Heart left ventricle (tissue), 16 donors: ENCODE measurements at regions not wholly inside any gene's neighbourhood (a gene's known extent, or its start where the extent isn't known, plus 50 kb on each side); places are given as distances from the start of the nearest gene placed in this dataset.

Experiments used
- ATAC-seq, 4 donors: fragments of 200-7000 bp; cut with Tn5 transposase; one replicate each; pipeline ENCODE4 v1.9.1; 2020 to 2022; ENCODE audit warnings: moderate library complexity in 4 of 4, mild to moderate bottlenecking in 3 of 4, moderate number of reproducible peaks in 1 of 4
- DNase-seq, 5 donors: peaks; one replicate each; pipeline ENCODE4 v3.0.0-alpha.2; 2020
- H3K27ac ChIP-seq, 12 donors: fragments of 200-600 bp; sonication (generic) in 4 of 12; one replicate each; pipeline versions ENCODE4 v1.5.0 to v1.8.0; 2016 to 2022; ENCODE audit warnings: mild to moderate bottlenecking in 2 of 12
- H3K27me3 ChIP-seq, 9 donors: fragments of 200-600 bp; sonication (generic) in 2 of 9; one replicate each; pipeline versions ENCODE4 v1.5.1 to v1.8.0; 2016 to 2022; ENCODE audit warnings: mild to moderate bottlenecking in 3 of 9
- H3K36me3 ChIP-seq, 9 donors: fragments of 200-600 bp; sonication (generic) in 2 of 9; one replicate each; pipeline versions ENCODE4 v1.5.0 to v1.8.0; 2018 to 2022; ENCODE audit warnings: mild to moderate bottlenecking in 2 of 9
- H3K4me1 ChIP-seq, 12 donors: fragments of 200-600 bp; sonication (generic) in 4 of 12; one replicate each; pipeline versions ENCODE4 v1.5.0 to v1.8.0; 2016 to 2022; ENCODE audit warnings: mild to moderate bottlenecking in 3 of 12
- H3K4me3 ChIP-seq, 12 donors: fragments of 200-600 bp; sonication (generic) in 4 of 12; one replicate each; pipeline versions ENCODE4 v1.5.0 to v1.8.0; 2017 to 2022; ENCODE audit warnings: mild to moderate bottlenecking in 9 of 12, moderate library complexity in 4 of 12
- H3K9me3 ChIP-seq, 12 donors: fragments of 200-600 bp; sonication (generic) in 4 of 12; one replicate each; pipeline versions ENCODE4 v1.5.0 to v1.8.0; 2016 to 2022; ENCODE audit warnings: mild to moderate bottlenecking in 1 of 12
- POLR2A ChIP-seq, 2 donors: fragments of 450-650 bp; IDR thresholded peaks; one replicate each; pipeline ENCODE4 v1.6.1; 2017; ENCODE audit warnings: antibody characterized with exemption in 2 of 2, mild to moderate bottlenecking in 2 of 2, moderate library complexity in 2 of 2
- WGBS, 4 donors: extraction: QIAGEN DNeasy Blood & Tissue Kit in 2 of 4; methylation state at CpG; one replicate each; pipeline versions ENCODE4 v1.1.5 to v1.1.7; 2013 to 2018; 5-methylcytosine and 5-hydroxymethylcytosine counted together
- intact Hi-C, 10 donors: fragments of 100-400 bp; cut with DNase I; formaldehyde crosslinking; loops; one replicate each; pipeline versions ENCODE4 v1.11.1 to v1.14.2; 2022
- TF ChIP-seq, protein P1 (sequence below), 12 donors: fragments of 200-600 bp; sonication (generic) in 4 of 12; IDR thresholded peaks; one replicate each; pipeline versions ENCODE4 v1.5.0 to v1.8.0; 2018 to 2022; ENCODE audit warnings: antibody characterized with exemption in 12 of 12, mild to moderate bottlenecking in 5 of 12
- donor health status: ischemic (EF 13 %, LVEDD 7.1; RV severe dilation, severe dysfunction).
- donor health status: healthy with polysubstance abuse.
- donor health status: DM: no; HTN: yes; CAD: no.
- donor health status: DM: no; HTN: no; CAD: no.
- donor health status: ischemic (EF 25% LVEDD 6.9; RV normal size, moderate dysfunction).
- donor health status: ischemic (EF 25% LVEDD 5.7; RV mildly dilated, moderate dysfunction).
- donor health status: healthy.
- donor health status: DM: yes; HTN: yes; CAD: no.
- donor health status: ischemic (EF 35%, LVEDD 5.7; RV mildly dilated, moderate dysfunction).
- donor health status: nonischemic (EF 11% LVEDD 7.7; RV severe dilation, severe dysfunction).
- donor health status: DM: yes; HTN: yes; CAD: no.
- donor health status: PGD.
- donor health status: ischemic (EF 29% LVEDD 5.4; RV normal size, mild dysfunction).
- donor health status: nonischemic (EF 23%, LVEDD 6.1; RV moderate dilation, normal function).

DNA sequence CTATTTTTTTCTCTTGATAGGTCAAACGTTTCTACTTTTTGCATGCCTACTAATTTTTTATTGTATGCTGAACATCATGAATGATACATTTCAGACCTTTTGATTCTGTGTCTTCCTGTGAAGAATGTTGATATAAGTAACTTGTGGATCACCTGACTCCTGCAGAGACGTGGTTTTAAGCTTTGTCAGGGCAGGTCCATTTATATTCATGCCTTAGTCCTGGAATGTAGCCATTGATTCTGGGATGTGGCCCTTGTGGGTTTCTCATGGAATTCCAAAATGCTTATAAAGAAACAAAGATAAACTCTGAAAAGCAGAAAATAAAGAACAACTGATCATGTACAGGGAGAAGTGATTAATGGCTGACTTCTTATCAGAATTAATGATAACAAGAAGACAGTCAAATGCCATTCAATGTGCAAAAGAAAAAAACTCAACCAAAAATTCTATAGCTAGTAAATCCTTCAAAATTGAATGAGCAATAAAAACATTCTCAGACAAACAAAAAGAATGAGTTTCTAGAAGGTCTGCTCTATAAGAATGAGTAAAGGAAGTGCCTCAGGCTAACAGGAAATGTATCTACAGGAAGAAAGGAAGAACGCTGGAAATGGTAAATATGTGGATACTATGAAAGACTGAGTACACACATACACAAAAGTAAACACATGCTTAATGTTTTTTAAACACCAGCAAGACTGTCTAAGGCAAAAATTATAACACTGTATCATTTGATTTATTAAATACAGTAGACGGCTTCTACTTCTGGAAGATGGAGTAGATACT lies 284.8 kb upstream of the DIO3 start:
- Histone ChIP-seq H3K27me3 (peaks cover 0 to 12% (median 0%) of the 10 kb centered on the region in 9 donors), H3K4me3 (no peak overlapping the region), H3K4me1 (no peaks in the 10 kb centered on the region), H3K36me3 (no peaks in the 10 kb centered on the region), H3K27ac (no peak overlapping the region), H3K9me3 (peaks cover 0 to 6% (median 0%) of the 10 kb centered on the region in 12 donors)
- WGBS, 4 donors, result 51 to 57% (median 53%) methylated on average over 4 of the region's 4 CpGs
- intact Hi-C loops, result no loop called here
- DNase-seq (no peak), ATAC-seq (no peak)
- TF ChIP-seq POLR2A (IDR thresholded peaks at IDR 0.05), result no peak
- TF ChIP-seq, protein P1, sequence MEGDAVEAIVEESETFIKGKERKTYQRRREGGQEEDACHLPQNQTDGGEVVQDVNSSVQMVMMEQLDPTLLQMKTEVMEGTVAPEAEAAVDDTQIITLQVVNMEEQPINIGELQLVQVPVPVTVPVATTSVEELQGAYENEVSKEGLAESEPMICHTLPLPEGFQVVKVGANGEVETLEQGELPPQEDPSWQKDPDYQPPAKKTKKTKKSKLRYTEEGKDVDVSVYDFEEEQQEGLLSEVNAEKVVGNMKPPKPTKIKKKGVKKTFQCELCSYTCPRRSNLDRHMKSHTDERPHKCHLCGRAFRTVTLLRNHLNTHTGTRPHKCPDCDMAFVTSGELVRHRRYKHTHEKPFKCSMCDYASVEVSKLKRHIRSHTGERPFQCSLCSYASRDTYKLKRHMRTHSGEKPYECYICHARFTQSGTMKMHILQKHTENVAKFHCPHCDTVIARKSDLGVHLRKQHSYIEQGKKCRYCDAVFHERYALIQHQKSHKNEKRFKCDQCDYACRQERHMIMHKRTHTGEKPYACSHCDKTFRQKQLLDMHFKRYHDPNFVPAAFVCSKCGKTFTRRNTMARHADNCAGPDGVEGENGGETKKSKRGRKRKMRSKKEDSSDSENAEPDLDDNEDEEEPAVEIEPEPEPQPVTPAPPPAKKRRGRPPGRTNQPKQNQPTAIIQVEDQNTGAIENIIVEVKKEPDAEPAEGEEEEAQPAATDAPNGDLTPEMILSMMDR (IDR thresholded peaks at IDR 0.05), result no peak

DNA sequence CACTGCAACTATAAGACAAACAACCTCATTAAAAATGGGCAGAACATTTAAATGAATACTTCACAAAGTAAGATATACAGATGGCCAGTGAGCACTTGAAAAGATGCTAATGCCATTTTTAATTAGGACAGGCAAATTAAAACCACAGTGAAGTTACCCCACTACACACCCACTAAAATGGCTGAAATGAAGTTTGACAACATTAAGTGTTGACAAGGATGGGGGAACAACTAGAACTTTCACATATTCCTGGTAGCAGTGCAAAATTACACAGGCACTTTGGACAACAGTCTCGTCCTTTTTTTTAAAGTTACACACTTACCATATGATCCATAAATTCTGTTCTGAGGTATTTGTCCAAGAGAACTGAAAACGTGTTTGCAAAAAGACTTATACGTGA lies 278.9 kb upstream of the DIO3 start:
- TF ChIP-seq, protein P1 (IDR thresholded peaks at IDR 0.05), result no peak
- TF ChIP-seq POLR2A (IDR thresholded peaks at IDR 0.05), result no peak
- Histone ChIP-seq H3K36me3 (no peaks in the 10 kb centered on the region), H3K9me3 (peaks cover 0 to 10% (median 0%) of the 10 kb centered on the region in 12 donors), H3K27me3 (peaks cover 0 to 18% (median 0%) of the 10 kb centered on the region in 9 donors), H3K4me1 (no peaks in the 10 kb centered on the region), H3K4me3 (no peak overlapping the region), H3K27ac (no peak overlapping the region)
- WGBS, 4 donors, result 75 to 77% (median 76%) methylated on average over 3 of the region's 3 CpGs
- DNase-seq, result no peak
- no peak for ATAC-seq
- intact Hi-C loops, result no loop called here

DNA sequence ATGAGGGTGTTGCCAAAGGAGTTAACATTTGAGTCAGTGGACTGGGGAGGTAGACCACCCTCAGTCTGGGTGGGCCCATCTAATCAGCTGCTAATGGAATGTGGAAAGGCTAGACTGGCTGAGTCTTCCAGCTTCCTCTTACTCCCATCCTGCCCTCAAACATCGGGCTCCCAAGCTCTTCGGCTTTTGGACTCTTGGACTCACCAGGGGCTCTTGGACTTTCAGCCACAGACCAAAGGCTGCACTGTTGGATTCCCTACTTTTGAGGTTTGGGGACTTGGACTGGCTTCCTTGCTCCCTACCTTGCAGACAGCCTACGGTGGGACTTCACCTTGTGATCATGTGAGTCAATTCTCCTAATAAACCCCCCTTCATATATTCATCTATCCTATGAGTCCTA lies 276.6 kb upstream of the DIO3 start:
- H3K27ac ChIP-seq, result no peak overlapping the region
- TF ChIP-seq, protein P1 (IDR thresholded peaks at IDR 0.05), result no peak
- TF ChIP-seq POLR2A (IDR thresholded peaks at IDR 0.05), result no peak
- no peaks in the 10 kb centered on the region for H3K4me1 ChIP-seq
- intact Hi-C loops, result no loop called here
- H3K9me3 ChIP-seq, result peaks cover 0 to 7% (median 0%) of the 10 kb centered on the region in 12 donors
- WGBS, 4 donors, result 71 to 80% (median 78%) methylated on average over 3 of the region's 3 CpGs
- no peak for DNase-seq
- H3K4me3 ChIP-seq, result no peak overlapping the region
- H3K36me3 ChIP-seq, result no peaks in the 10 kb centered on the region
- no peak for ATAC-seq
- peaks cover 0 to 19% (median 0%) of the 10 kb centered on the region in 9 donors for H3K27me3 ChIP-seq

DNA sequence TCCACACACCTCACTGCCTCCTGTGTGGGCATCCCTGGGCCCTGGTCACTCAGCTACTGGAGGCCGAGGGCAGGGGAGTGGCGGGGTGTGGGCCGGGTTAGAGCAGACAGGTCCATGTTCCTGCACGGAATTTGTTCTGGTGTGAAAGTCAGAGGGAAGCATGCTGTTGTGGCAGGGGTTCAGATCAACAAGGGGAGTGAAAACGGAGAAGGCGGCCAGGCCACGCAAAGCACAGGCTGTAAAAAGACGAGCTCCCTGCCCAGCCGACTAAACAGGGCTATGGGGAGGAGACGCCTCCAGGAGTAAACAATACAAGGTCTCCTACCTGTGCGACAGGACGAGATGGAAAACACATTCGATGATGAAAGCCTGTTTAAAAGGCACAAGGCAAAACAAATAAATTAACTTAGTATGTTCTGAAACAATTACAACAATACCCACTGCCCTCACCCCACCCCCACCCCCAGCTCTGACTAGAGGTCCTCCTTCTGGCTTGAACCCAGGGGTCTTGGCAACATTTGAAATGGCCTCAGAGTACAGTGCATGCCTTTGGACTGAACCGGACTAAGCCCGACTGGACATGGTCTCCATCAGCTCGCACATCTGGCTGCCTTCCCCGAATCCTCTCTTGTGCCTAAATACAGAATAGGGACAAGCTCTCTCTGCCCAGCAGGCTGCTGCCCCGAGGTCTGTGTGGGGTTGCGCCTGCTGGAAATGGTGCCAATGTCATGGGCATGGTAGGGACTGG lies 274.9 kb upstream of the DIO3 start:
- intact Hi-C loops, result no loop called here
- H3K36me3 ChIP-seq, result no peaks in the 10 kb centered on the region
- H3K27me3 ChIP-seq, result peaks cover 0 to 19% (median 0%) of the 10 kb centered on the region in 9 donors
- H3K9me3 ChIP-seq, result peaks cover 0 to 7% (median 0%) of the 10 kb centered on the region in 12 donors
- H3K4me1 ChIP-seq, result no peaks in the 10 kb centered on the region
- no peak overlapping the region for H3K27ac ChIP-seq
- WGBS, 4 donors, result 82 to 85% (median 84%) methylated on average over 17 to 19 of the region's 19 CpGs
- ATAC-seq (no peak), DNase-seq (no peak)
- TF ChIP-seq POLR2A (IDR thresholded peaks at IDR 0.05), result no peak
- TF ChIP-seq, protein P1 (IDR thresholded peaks at IDR 0.05), result no peak
- no peak overlapping the region for H3K4me3 ChIP-seq
